A549 (cell line): ENCODE measurements at regions not wholly inside any gene's neighbourhood (a gene's known extent, or its start where the extent isn't known, plus 50 kb on each side); places are given as distances from the start of the nearest gene placed in this dataset.
A peak's percentile ranks its signal among the peaks of the same experiment; 100 is the strongest.

ENCODE experiments used
- ATAC-seq, 2 experiments: fragments of 200-7000 bp in 1 of 2; fragments of >200 bp in 1 of 2; cut with Nextera tagmentation in 1 of 2; cut with Tn5 transposase in 1 of 2; 3 replicates each; pipeline versions ENCODE4 v1.8.0 to v1.9.1; 2018 to 2020; ENCODE audit warnings: mild to moderate bottlenecking in 1 of 2, moderate library complexity in 1 of 2
- CTCF ChIA-PET: fragments of 300-600 bp; sonication (Branson Sonifier 250); formaldehyde crosslinking; extraction: SDS; loops from one replicate; lab custom pipeline; 2021; ENCODE audit warnings: antibody characterized with exemption, inconsistent platforms; lab: Yijun Ruan, JAX
- POLR2A ChIA-PET: fragments of 350-600 bp; formaldehyde crosslinking; extraction: SDS; loops from one replicate; lab custom pipeline; 2021; ENCODE audit warnings: antibody characterized with exemption, inconsistent platforms; lab: Yijun Ruan, JAX
- DNase-seq, 2 experiments: peaks; one replicate each; pipeline versions ENCODE4 v3.0.0 to v3.0.0-alpha.2; 2011 to 2016; ENCODE audit warnings: low read depth in 1 of 2, low spot score in 1 of 2
- FAIRE-seq: peaks from 2 replicates; lab custom pipeline; 2011; peaks lifted over from hg19 to GRCh38; lab: Jason Lieb, UNC
- H3K27ac ChIP-seq, 2 experiments: fragments of >200 bp; sonication (Bioruptor Twin); formaldehyde crosslinking; 3 replicates each; pipeline ENCODE4 v1.5.1; 2016 to 2017
- H3K4me1 ChIP-seq: fragments of >200 bp; sonication (Bioruptor Twin); formaldehyde crosslinking; 3 replicates; pipeline ENCODE4 v1.6.1; 2016
- H3K4me2 ChIP-seq: fragments of >200 bp; sonication (Bioruptor Twin); formaldehyde crosslinking; 3 replicates; pipeline ENCODE4 v1.6.1; 2016
- H3K4me3 ChIP-seq: fragments of >200 bp; sonication (Bioruptor Twin); formaldehyde crosslinking; 3 replicates; pipeline ENCODE4 v1.5.1; 2016
- H3K9me3 ChIP-seq: fragments of >200 bp; sonication (Bioruptor Twin); formaldehyde crosslinking; 3 replicates; pipeline ENCODE4 v1.6.1; 2016
- BHLHE40 ChIP-seq: IDR thresholded peaks from 2 replicates; pipeline ENCODE4 v1.6.1; 2012; ENCODE audit warnings: low read depth, low read length, inconsistent platforms
- CBX2 ChIP-seq: fragments of 200-600 bp; sonication (generic); IDR thresholded peaks from 2 replicates; pipeline ENCODE4 v1.6.1; 2016; ENCODE audit warnings: low read depth, mild to moderate bottlenecking, borderline replicate concordance
- CBX8 ChIP-seq: fragments of 200-600 bp; sonication (generic); IDR thresholded peaks from 2 replicates; pipeline ENCODE4 v1.6.1; 2016
- CEBPB ChIP-seq, 2 experiments: fragments of >200 bp in 1 of 2; sonication (Bioruptor Twin) in 1 of 2; formaldehyde crosslinking in 1 of 2; IDR thresholded peaks; 2 replicates each; pipeline ENCODE4 v1.6.1; 2012 to 2016
- EP300 ChIP-seq, 2 experiments: fragments of >200 bp; sonication (Bioruptor Twin); formaldehyde crosslinking; IDR thresholded peaks; 2 replicates in 1 of 2; 3 replicates in 1 of 2; pipeline ENCODE4 v1.6.1; 2016 to 2017
- FOSL2 ChIP-seq, 2 experiments: fragments of 450-650 bp in 1 of 2; fragments of >200 bp in 1 of 2; sonication (Bioruptor Twin) in 1 of 2; formaldehyde crosslinking; IDR thresholded peaks; 2 replicates each; pipeline versions ENCODE4 v1.5.0 to v1.6.1; 2016 to 2020; ENCODE audit warnings: mild to moderate bottlenecking in 1 of 2, moderate library complexity in 1 of 2
- FOXS1 ChIP-seq: fragments of 250-450 bp; sonication (Bioruptor Pico); IDR thresholded peaks from 2 replicates; pipeline ENCODE4 v1.5.0; 2020; ENCODE audit warnings: mild to moderate bottlenecking, moderate library complexity
- HEYL ChIP-seq: fragments of 250-450 bp; sonication (Bioruptor Pico); IDR thresholded peaks from 2 replicates; pipeline ENCODE4 v1.8.0; 2021; ENCODE audit warnings: mild to moderate bottlenecking, moderate library complexity
- HOXA7 ChIP-seq: fragments of 250-450 bp; sonication (Bioruptor Pico); IDR thresholded peaks from 2 replicates; pipeline ENCODE4 v1.5.0; 2020; ENCODE audit warnings: mild to moderate bottlenecking, moderate library complexity
- HOXB13 ChIP-seq: fragments of 250-450 bp; sonication (Bioruptor Pico); IDR thresholded peaks from 2 replicates; pipeline ENCODE4 v1.5.0; 2020; ENCODE audit warnings: low read depth, mild to moderate bottlenecking, moderate library complexity
- MAFK ChIP-seq: fragments of 450-650 bp; IDR thresholded peaks from 2 replicates; pipeline ENCODE4 v1.6.1; 2014; ENCODE audit not compliant: partially characterized antibody
- NFE2L2 ChIP-seq: fragments of 150-350 bp; conservative IDR thresholded peaks from 2 replicates; pipeline ENCODE4 v1.6.1; 2014; ENCODE audit warnings: low read length
- RARB ChIP-seq: fragments of 250-450 bp; sonication (Bioruptor Pico); IDR thresholded peaks from 2 replicates; pipeline ENCODE4 v1.8.0; 2021; ENCODE audit warnings: mild to moderate bottlenecking, moderate library complexity
- RCOR1 ChIP-seq: fragments of 150-350 bp; IDR thresholded peaks from 2 replicates; pipeline ENCODE4 v1.6.1; 2014; ENCODE audit warnings: antibody characterized with exemption, low read length, low read depth
- RFX5 ChIP-seq: fragments of 450-650 bp; IDR thresholded peaks from 2 replicates; pipeline ENCODE4 v1.7.1; 2014; ENCODE audit warnings: antibody characterized with exemption, mild to moderate bottlenecking, moderate library complexity
- SMC3 ChIP-seq: fragments of >200 bp; sonication (Bioruptor Twin); formaldehyde crosslinking; IDR thresholded peaks from 3 replicates; pipeline ENCODE4 v1.6.1; 2018; ENCODE audit warnings: inconsistent platforms
- SREBF2 ChIP-seq: fragments of 450-650 bp; IDR thresholded peaks from 2 replicates; pipeline ENCODE4 v1.6.1; 2014; ENCODE audit warnings: mild to moderate bottlenecking, moderate library complexity
- TP53 ChIP-seq: fragments of 250-450 bp; sonication (Bioruptor Pico); IDR thresholded peaks from 2 replicates; pipeline ENCODE4 v1.5.0; 2021; ENCODE audit warnings: mild to moderate bottlenecking, moderate library complexity
- ZNF302 ChIP-seq: fragments of 250-450 bp; sonication (Bioruptor Pico); IDR thresholded peaks from 2 replicates; pipeline ENCODE4 v1.9.0; 2021; ENCODE audit warnings: inconsistent platforms, mild to moderate bottlenecking, moderate library complexity
- ZSCAN20 ChIP-seq: fragments of 250-450 bp; sonication (Bioruptor Pico); IDR thresholded peaks from 2 replicates; pipeline ENCODE4 v1.8.0; 2022; ENCODE audit warnings: mild to moderate bottlenecking, moderate library complexity
- whole genome bisulfite sequencing: methylation state at CpG from one replicate; pipeline ENCODE4 v1.1.6; 2017; ENCODE audit errors: missing lambda C conversion rate; 5-methylcytosine and 5-hydroxymethylcytosine counted together
- TF ChIP-seq, protein P1 (sequence below): fragments of 450-650 bp; IDR thresholded peaks from 2 replicates; pipeline ENCODE4 v1.6.1; 2014; ENCODE audit warnings: antibody characterized with exemption
- TF ChIP-seq, protein P2 (sequence below): fragments of >200 bp; sonication (Bioruptor Twin); formaldehyde crosslinking; IDR thresholded peaks from 3 replicates; pipeline ENCODE4 v1.5.1; 2016
- TF ChIP-seq, protein P3 (sequence below): fragments of 250-450 bp; sonication (Bioruptor Pico); IDR thresholded peaks from 2 replicates; pipeline ENCODE4 v1.5.0; 2020; ENCODE audit warnings: low read depth, mild to moderate bottlenecking, moderate library complexity
- TF ChIP-seq, protein P4 (sequence below): IDR thresholded peaks from 2 replicates; pipeline ENCODE4 v1.6.1; 2012

DNA sequence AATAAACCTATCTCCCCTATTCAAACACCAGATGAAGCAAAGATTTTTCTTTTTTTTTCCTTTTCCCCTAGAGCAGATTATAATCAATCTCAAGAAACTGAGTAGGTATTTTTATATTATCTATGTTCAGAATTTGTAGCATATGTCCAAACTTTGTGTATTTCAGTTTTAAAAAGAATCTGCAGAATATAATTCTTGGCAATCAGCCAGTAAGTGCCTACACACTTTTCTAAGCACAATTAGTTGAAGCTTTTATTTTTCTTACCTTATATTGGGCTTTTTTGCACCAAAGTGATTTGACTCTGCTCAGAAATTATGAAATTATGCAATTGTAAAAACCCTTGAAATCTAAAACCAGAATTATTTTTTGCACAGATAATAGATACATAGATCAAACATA lies 315.8 kb upstream of the PHF14 start:
- no peak for DNase-seq
- no peak for FAIRE-seq
- no peak for ATAC-seq
- ChIA-PET CTCF (interaction anchor here (0.5 kb wide), 1 partner anchor 33 kb away, joined by 3 read pairs; no protein-coding TSS in a partner anchor), POLR2A (no interaction called here)
- no peaks in the 10 kb centered on the region for H3K9me3 ChIP-seq
- H3K4me3 ChIP-seq: no peak overlapping the region
- H3K27ac ChIP-seq: no peak overlapping the region
- TF ChIP-seq HEYL (CRISPR knock-in tag) (no peak), CBX8 (no peak), HOXA7 (CRISPR knock-in tag) (no peak), RARB (CRISPR knock-in tag) (no peak), ZNF302 (CRISPR knock-in tag) (no peak), FOSL2 (IDR thresholded peaks at IDR 0.05) (no peak), FOSL2 (CRISPR knock-in tag; IDR thresholded peaks at IDR 0.05) (no peak), EP300 (IDR thresholded peaks at IDR 0.05) (no peak), CEBPB (IDR thresholded peaks at IDR 0.05) (no peak), ZSCAN20 (CRISPR knock-in tag) (no peak), BHLHE40 (no peak), CBX2 (no peak), FOXS1 (no peak), RFX5 (no peak)
- TF ChIP-seq, protein P1, sequence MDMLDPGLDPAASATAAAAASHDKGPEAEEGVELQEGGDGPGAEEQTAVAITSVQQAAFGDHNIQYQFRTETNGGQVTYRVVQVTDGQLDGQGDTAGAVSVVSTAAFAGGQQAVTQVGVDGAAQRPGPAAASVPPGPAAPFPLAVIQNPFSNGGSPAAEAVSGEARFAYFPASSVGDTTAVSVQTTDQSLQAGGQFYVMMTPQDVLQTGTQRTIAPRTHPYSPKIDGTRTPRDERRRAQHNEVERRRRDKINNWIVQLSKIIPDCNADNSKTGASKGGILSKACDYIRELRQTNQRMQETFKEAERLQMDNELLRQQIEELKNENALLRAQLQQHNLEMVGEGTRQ: no peak
- TF ChIP-seq, protein P2, sequence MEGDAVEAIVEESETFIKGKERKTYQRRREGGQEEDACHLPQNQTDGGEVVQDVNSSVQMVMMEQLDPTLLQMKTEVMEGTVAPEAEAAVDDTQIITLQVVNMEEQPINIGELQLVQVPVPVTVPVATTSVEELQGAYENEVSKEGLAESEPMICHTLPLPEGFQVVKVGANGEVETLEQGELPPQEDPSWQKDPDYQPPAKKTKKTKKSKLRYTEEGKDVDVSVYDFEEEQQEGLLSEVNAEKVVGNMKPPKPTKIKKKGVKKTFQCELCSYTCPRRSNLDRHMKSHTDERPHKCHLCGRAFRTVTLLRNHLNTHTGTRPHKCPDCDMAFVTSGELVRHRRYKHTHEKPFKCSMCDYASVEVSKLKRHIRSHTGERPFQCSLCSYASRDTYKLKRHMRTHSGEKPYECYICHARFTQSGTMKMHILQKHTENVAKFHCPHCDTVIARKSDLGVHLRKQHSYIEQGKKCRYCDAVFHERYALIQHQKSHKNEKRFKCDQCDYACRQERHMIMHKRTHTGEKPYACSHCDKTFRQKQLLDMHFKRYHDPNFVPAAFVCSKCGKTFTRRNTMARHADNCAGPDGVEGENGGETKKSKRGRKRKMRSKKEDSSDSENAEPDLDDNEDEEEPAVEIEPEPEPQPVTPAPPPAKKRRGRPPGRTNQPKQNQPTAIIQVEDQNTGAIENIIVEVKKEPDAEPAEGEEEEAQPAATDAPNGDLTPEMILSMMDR: no peak
- no peaks in the 10 kb centered on the region for H3K4me1 ChIP-seq
- no peak overlapping the region for H3K4me2 ChIP-seq

DNA sequence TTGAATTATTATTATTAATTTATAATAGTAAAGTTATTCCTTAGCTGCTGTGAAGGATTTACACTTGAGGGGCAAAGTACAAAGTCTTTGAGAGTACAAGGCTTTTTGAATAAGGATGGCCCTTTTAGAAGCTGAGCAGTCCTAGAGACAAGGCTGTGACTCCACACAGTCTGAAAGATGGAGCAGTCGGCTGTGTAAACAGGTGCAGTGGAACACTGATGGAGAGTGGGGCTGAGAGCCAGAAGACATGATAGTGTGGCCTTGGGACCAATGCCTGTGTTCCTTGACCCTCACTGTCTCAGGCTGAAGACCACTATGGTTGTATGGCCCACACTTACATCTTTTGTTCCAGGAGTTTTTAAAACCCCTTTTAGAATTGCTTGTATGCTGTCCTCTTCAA lies 311.2 kb upstream of the PHF14 start:
- H3K4me3 ChIP-seq: no peak overlapping the region
- DNase-seq (no peak), FAIRE-seq (no peak), ATAC-seq (no peak)
- WGBS: 0% methylated on average over 1 of the region's 1 CpG
- H3K27ac ChIP-seq: no peak overlapping the region
- POLR2A ChIA-PET: no interaction called here
- CTCF ChIA-PET: no interaction called here
- no peaks in the 10 kb centered on the region for H3K4me1 ChIP-seq
- no peaks in the 10 kb centered on the region for H3K9me3 ChIP-seq
- no peak overlapping the region for H3K4me2 ChIP-seq
- TF ChIP-seq HOXB13 (CRISPR knock-in tag): no peak

DNA sequence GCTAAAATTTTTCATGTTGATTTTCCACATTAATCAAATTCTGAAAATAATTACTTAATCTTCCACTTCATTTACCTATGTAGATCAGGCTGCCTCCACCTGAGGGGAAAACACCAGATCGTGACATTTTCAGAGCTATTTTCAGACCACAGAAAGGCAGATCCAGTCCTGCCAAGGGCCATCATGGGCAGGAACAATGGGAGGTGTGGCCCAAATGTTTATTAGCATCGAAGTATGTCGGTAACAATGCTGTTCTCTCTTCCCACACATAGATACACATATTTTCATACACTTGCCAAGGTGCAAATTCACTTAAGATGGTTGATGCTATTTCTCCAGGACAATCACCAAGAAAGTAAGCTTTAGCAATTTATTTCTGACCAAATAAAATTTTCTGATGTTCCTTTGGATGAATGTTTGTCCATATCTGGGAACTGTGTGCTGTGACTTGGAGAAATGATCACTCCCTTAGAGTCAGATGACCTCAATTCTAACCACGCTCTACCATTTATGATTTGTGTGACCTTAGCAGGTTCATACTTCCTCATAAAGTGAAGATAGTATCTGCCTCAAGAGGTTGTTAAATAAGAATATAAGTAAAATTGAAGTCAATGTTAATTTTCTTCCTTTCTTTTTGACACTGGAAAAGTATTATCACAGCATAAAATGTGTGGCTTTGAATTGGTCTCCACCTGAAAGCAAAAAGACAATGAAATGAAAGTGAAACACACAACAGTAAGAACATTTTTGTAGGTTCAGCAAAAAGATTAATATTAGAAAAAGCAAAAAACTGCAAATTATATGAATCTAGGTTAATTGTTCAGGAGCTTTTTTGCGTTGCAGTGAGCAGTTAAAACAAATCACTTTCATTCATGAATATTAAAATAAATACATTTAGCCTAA lies 310.4 kb upstream of the PHF14 start:
- ChIA-PET CTCF (no interaction called here), POLR2A (no interaction called here)
- ATAC-seq (no peak), DNase-seq (no peak), FAIRE-seq (no peak)
- H3K4me2 ChIP-seq: no peak overlapping the region
- WGBS: 17% methylated on average over 5 of the region's 5 CpGs
- no peak overlapping the region for H3K4me3 ChIP-seq
- H3K4me1 ChIP-seq: no peaks in the 10 kb centered on the region
- H3K9me3 ChIP-seq: no peaks in the 10 kb centered on the region
- TF ChIP-seq MAFK (peak; percentile 3), SREBF2 (no peak)
- H3K27ac ChIP-seq: no peak overlapping the region

DNA sequence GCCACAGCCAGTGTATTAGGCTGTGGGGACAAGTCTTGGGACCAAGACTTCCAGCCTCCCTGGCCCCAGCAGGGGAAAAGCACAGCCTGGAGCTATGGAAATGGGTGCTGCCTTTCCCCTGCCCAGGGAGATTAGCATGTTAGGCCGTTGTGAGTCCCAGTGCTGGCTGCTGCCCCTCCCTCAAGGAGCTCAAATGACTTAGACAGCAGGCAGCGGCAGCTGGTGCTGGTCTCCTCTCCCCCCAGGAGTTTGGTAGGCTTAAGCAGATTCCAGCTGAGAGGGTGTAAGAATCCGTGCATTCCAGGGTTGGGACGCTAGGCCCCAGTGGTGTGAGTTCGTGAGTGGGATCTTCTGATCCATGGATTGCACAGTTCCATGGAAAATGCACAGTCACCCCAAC lies 301.5 kb upstream of the PHF14 start:
- no peak overlapping the region for H3K4me2 ChIP-seq
- H3K9me3 ChIP-seq: no peaks in the 10 kb centered on the region
- no peaks in the 10 kb centered on the region for H3K4me1 ChIP-seq
- TF ChIP-seq TP53 (no peak), CEBPB (IDR thresholded peaks at IDR 0.05) (no peak), SMC3 (no peak), SREBF2 (no peak), NFE2L2 (peak; percentile 44), RCOR1 (no peak)
- TF ChIP-seq, protein P3, sequence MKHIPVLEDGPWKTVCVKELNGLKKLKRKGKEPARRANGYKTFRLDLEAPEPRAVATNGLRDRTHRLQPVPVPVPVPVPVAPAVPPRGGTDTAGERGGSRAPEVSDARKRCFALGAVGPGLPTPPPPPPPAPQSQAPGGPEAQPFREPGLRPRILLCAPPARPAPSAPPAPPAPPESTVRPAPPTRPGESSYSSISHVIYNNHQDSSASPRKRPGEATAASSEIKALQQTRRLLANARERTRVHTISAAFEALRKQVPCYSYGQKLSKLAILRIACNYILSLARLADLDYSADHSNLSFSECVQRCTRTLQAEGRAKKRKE (CRISPR knock-in tag): no peak
- TF ChIP-seq, protein P4, sequence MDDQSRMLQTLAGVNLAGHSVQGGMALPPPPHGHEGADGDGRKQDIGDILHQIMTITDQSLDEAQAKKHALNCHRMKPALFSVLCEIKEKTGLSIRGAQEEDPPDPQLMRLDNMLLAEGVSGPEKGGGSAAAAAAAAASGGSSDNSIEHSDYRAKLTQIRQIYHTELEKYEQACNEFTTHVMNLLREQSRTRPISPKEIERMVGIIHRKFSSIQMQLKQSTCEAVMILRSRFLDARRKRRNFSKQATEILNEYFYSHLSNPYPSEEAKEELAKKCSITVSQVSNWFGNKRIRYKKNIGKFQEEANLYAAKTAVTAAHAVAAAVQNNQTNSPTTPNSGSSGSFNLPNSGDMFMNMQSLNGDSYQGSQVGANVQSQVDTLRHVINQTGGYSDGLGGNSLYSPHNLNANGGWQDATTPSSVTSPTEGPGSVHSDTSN: no peak
- TF ChIP-seq, all 56 proteins: peak for 1
- Histone ChIP-seq H3K4me3 (no peak overlapping the region), H3K27ac (no peak overlapping the region)
- ATAC-seq (no peak), FAIRE-seq (no peak), DNase-seq (no peak)
- ChIA-PET CTCF (no interaction called here), POLR2A (no interaction called here)
- 2% methylated on average over 5 of the region's 5 CpGs for WGBS
